ENCODE measurements at regions not wholly inside any gene's neighbourhood (a gene's known extent, or its start where the extent isn't known, plus 50 kb on each side); places are given as distances from the start of the nearest gene placed in this dataset.

- ChIA-PET POLR2A (no interaction called here), CTCF (no interaction called here)
- DNase-seq (ENCODE audit: extremely low spot score) = no peak
- TF ChIP-seq PKNOX1 (IDR thresholded peaks at IDR 0.05) = no peak
- no peak for TF ChIP-seq ZNF384 (IDR thresholded peaks at IDR 0.05)
- no peak for TF ChIP-seq LEF1 (IDR thresholded peaks at IDR 0.05; ENCODE audit: borderline replicate concordance)
- TF ChIP-seq FOXK2 (IDR thresholded peaks at IDR 0.05) = no peak
- TF ChIP-seq TARDBP (IDR thresholded peaks at IDR 0.05) = no peak
- no peak for TF ChIP-seq CTBP1 (IDR thresholded peaks at IDR 0.05; ENCODE audit: borderline replicate concordance)
- no peak for TF ChIP-seq ELF4 (IDR thresholded peaks at IDR 0.05)
- TF ChIP-seq SP1 (IDR thresholded peaks at IDR 0.05) = no peak
- no peak for TF ChIP-seq HDGF (IDR thresholded peaks at IDR 0.05; ENCODE audit: borderline replicate concordance)
Observed at GRCh38 chr4:27846951-27847350, 986.3 kb downstream of the STIM2 start.

GRCh38 chr4:27861381-27861787 is 1000.7 kb downstream of the STIM2 start:
- TF ChIP-seq L3MBTL2 (conservative IDR thresholded peaks at IDR 0.05) = no peak
- TF ChIP-seq TARDBP (IDR thresholded peaks at IDR 0.05) = no peak
- TF ChIP-seq NFRKB (IDR thresholded peaks at IDR 0.05) = no peak
- no peak for TF ChIP-seq ARNT (IDR thresholded peaks at IDR 0.05)
- TF ChIP-seq ELF4 (IDR thresholded peaks at IDR 0.05) = no peak
- TF ChIP-seq FOXM1 (IDR thresholded peaks at IDR 0.05; ENCODE audit: borderline replicate concordance) = no peak
- TF ChIP-seq SUZ12 (IDR thresholded peaks at IDR 0.05) = no peak
- no peak for TF ChIP-seq PKNOX1 (IDR thresholded peaks at IDR 0.05)
- TF ChIP-seq CTBP1 (IDR thresholded peaks at IDR 0.05; ENCODE audit: borderline replicate concordance) = no peak
- TF ChIP-seq SP1 (IDR thresholded peaks at IDR 0.05) = no peak
- no peak for TF ChIP-seq HDGF (IDR thresholded peaks at IDR 0.05; ENCODE audit: borderline replicate concordance)
- TF ChIP-seq FOXK2 (IDR thresholded peaks at IDR 0.05) = no peak
- no peak for TF ChIP-seq LEF1 (IDR thresholded peaks at IDR 0.05; ENCODE audit: borderline replicate concordance)
- TF ChIP-seq FOXA1 (IDR thresholded peaks at IDR 0.05) = no peak
- TF ChIP-seq BHLHE40 (IDR thresholded peaks at IDR 0.05; ENCODE audit: borderline replicate concordance) = no peak
- POLR2A ChIA-PET = no interaction called here
- CTCF ChIA-PET = no interaction called here
- DNase-seq (ENCODE audit: extremely low spot score) = peak; percentile 4

- ChIA-PET POLR2A (no interaction called here), CTCF (no interaction called here)
- TF ChIP-seq L3MBTL2 (conservative IDR thresholded peaks at IDR 0.05) (no peak), ELF4 (IDR thresholded peaks at IDR 0.05) (no peak)
- DNase-seq (ENCODE audit: extremely low spot score) = no peak
Observed at GRCh38 chr4:27861802-27862201, 1001.2 kb downstream of the STIM2 start.

- TF ChIP-seq CTBP1 (IDR thresholded peaks at IDR 0.05; ENCODE audit: borderline replicate concordance) = no peak
- TF ChIP-seq FOXA1 (IDR thresholded peaks at IDR 0.05) = no peak
- TF ChIP-seq PKNOX1 (IDR thresholded peaks at IDR 0.05) = no peak
- TF ChIP-seq LEF1 (IDR thresholded peaks at IDR 0.05; ENCODE audit: borderline replicate concordance) = no peak
- TF ChIP-seq ELF4 (IDR thresholded peaks at IDR 0.05) = no peak
- TF ChIP-seq TARDBP (IDR thresholded peaks at IDR 0.05) = no peak
- TF ChIP-seq FOXK2 (IDR thresholded peaks at IDR 0.05) = no peak
- TF ChIP-seq NFRKB (IDR thresholded peaks at IDR 0.05) = no peak
- no peak for TF ChIP-seq ZNF384 (IDR thresholded peaks at IDR 0.05)
- no peak for TF ChIP-seq BHLHE40 (IDR thresholded peaks at IDR 0.05; ENCODE audit: borderline replicate concordance)
- TF ChIP-seq FOXM1 (IDR thresholded peaks at IDR 0.05; ENCODE audit: borderline replicate concordance) = no peak
- no peak for TF ChIP-seq ARNT (IDR thresholded peaks at IDR 0.05)
- TF ChIP-seq SP1 (IDR thresholded peaks at IDR 0.05) = no peak
- TF ChIP-seq SUZ12 (IDR thresholded peaks at IDR 0.05) = no peak
- DNase-seq (ENCODE audit: extremely low spot score) = no peak
- CTCF ChIA-PET = no interaction called here
- POLR2A ChIA-PET = no interaction called here
Observed at GRCh38 chr4:27873596-27873995, 1013.0 kb downstream of the STIM2 start.

GRCh38 chr4:27881705-27882104 is 1021.1 kb downstream of the STIM2 start:
- ChIA-PET POLR2A (no interaction called here), CTCF (no interaction called here)
- no peak for DNase-seq (ENCODE audit: extremely low spot score)
- no peak for TF ChIP-seq FOXM1 (IDR thresholded peaks at IDR 0.05; ENCODE audit: borderline replicate concordance)
- no peak for TF ChIP-seq HDGF (IDR thresholded peaks at IDR 0.05; ENCODE audit: borderline replicate concordance)
- TF ChIP-seq FOXK2 (IDR thresholded peaks at IDR 0.05) = no peak
- no peak for TF ChIP-seq CTBP1 (IDR thresholded peaks at IDR 0.05; ENCODE audit: borderline replicate concordance)
- TF ChIP-seq PKNOX1 (IDR thresholded peaks at IDR 0.05) = no peak
- no peak for TF ChIP-seq SUZ12 (IDR thresholded peaks at IDR 0.05)
- TF ChIP-seq NFRKB (IDR thresholded peaks at IDR 0.05) = no peak
- TF ChIP-seq BHLHE40 (IDR thresholded peaks at IDR 0.05; ENCODE audit: borderline replicate concordance) = no peak
- no peak for TF ChIP-seq L3MBTL2 (conservative IDR thresholded peaks at IDR 0.05)
- no peak for TF ChIP-seq FOXA1 (IDR thresholded peaks at IDR 0.05)
- TF ChIP-seq LEF1 (IDR thresholded peaks at IDR 0.05; ENCODE audit: borderline replicate concordance) = no peak
- no peak for TF ChIP-seq ELF4 (IDR thresholded peaks at IDR 0.05)
- no peak for TF ChIP-seq TARDBP (IDR thresholded peaks at IDR 0.05)

GRCh38 chr4:27886120-27886519 is 1025.5 kb downstream of the STIM2 start:
- ChIA-PET POLR2A (no interaction called here), CTCF (no interaction called here)
- TF ChIP-seq SUZ12 (IDR thresholded peaks at IDR 0.05) (no peak), FOXK2 (IDR thresholded peaks at IDR 0.05) (no peak), NFRKB (IDR thresholded peaks at IDR 0.05) (no peak), SP1 (IDR thresholded peaks at IDR 0.05) (no peak), TARDBP (IDR thresholded peaks at IDR 0.05) (no peak), LEF1 (IDR thresholded peaks at IDR 0.05; ENCODE audit: borderline replicate concordance) (no peak), CTBP1 (IDR thresholded peaks at IDR 0.05; ENCODE audit: borderline replicate concordance) (no peak), ZNF384 (IDR thresholded peaks at IDR 0.05) (no peak), FOXM1 (IDR thresholded peaks at IDR 0.05; ENCODE audit: borderline replicate concordance) (no peak), HDGF (IDR thresholded peaks at IDR 0.05; ENCODE audit: borderline replicate concordance) (no peak), ELF4 (IDR thresholded peaks at IDR 0.05) (no peak)
- no peak for DNase-seq (ENCODE audit: extremely low spot score)

All from HEK293T (cell line).